ENCODE measurements at regions not wholly inside any gene's neighbourhood (a gene's known extent, or its start where the extent isn't known, plus 50 kb on each side); places are given as distances from the start of the nearest gene placed in this dataset.

GRCh38 chr3:86743233-86743632, 247.7 kb downstream of the VGLL3 start:
- peaks cover 3% of the 10 kb centered on the region for H3K9me3 Mint-ChIP-seq (ENCODE audit: insufficient read depth)
- Histone ChIP-seq H3K36me3 (replicated peaks in 1 of 2; ENCODE audit: control extremely low read depth in 1 of 2, control insufficient read depth in 1 of 2, extremely low read depth in 1 of 2, insufficient read depth in 2 of 2, low read length in 1 of 2) (no peaks in the 10 kb centered on the region), H3K9me3 (ENCODE audit: control extremely low read depth in 1 of 3, control insufficient read depth in 2 of 3, insufficient read depth in 1 of 3, low read length in 2 of 3) (no peaks in the 10 kb centered on the region), H3K9ac (ENCODE audit: low read length) (no peak overlapping the region), H3K4me1 (ENCODE audit: control insufficient read depth in 2 of 2, insufficient read depth in 2 of 2, low read length in 2 of 2) (no peaks in the 10 kb centered on the region), H4K20me1 (ENCODE audit: control insufficient read depth, insufficient read depth, low read length, poor library complexity, severe bottlenecking) (no peaks in the 10 kb centered on the region), H3K27ac (ENCODE audit: low read length in 2 of 2) (no peak overlapping the region), H2AFZ (ENCODE audit: insufficient read depth, low read depth, low read length, poor library complexity, severe bottlenecking) (no peak overlapping the region), H3K4me3 (ENCODE audit: control extremely low read depth in 1 of 5, extremely low read depth in 1 of 5, insufficient read depth in 1 of 5, low read depth in 2 of 5, low read length in 4 of 5) (no peak overlapping the region), H3K79me2 (ENCODE audit: control insufficient read depth, insufficient read depth, low read length) (no peaks in the 10 kb centered on the region), H3K4me2 (replicated peaks; ENCODE audit: low read depth, low read length, poor library complexity, severe bottlenecking) (no peak overlapping the region), H3K27me3 (replicated peaks in 1 of 4; ENCODE audit: control extremely low read depth in 1 of 4, control insufficient read depth in 3 of 4, insufficient read depth in 4 of 4, low read length in 3 of 4) (no peaks in the 10 kb centered on the region)
- no CpG with 5 or more reads among the region's 1 CpG for WGBS (ENCODE audit: insufficient coverage)
- CTCF ChIA-PET = no interaction called here
- intact Hi-C loops (cut with micrococcal nuclease) = no loop called here
- POLR2A ChIA-PET = no interaction called here
- no peaks in the 10 kb centered on the region for H3K4me1 Mint-ChIP-seq
- no peak for DNase-seq
- TF ChIP-seq EZH2 (IDR thresholded peaks at IDR 0.05; ENCODE audit: borderline replicate concordance, insufficient read depth, low read depth, low read length, poor library complexity, severe bottlenecking) (no peak), CTCF (IDR thresholded peaks at IDR 0.05) (no peak)
- no peaks in the 10 kb centered on the region for H3K27me3 Mint-ChIP-seq
- ATAC-seq (ENCODE audit: low read depth) = no peak
- H3K27ac Mint-ChIP-seq = no peak overlapping the region
- H3K4me3 Mint-ChIP-seq = no peak overlapping the region

- H3K79me2 ChIP-seq (ENCODE audit: control insufficient read depth, insufficient read depth, low read length) = no peaks in the 10 kb centered on the region
- H3K4me2 ChIP-seq (replicated peaks; ENCODE audit: low read depth, low read length, poor library complexity, severe bottlenecking) = no peak overlapping the region
- ChIA-PET POLR2A (no interaction called here), CTCF (no interaction called here)
- no CpG with 5 or more reads among the region's 3 CpGs for WGBS (ENCODE audit: insufficient coverage)
- peaks cover 3% of the 10 kb centered on the region for H3K9me3 Mint-ChIP-seq (ENCODE audit: insufficient read depth)
- no peak overlapping the region for H3K4me3 Mint-ChIP-seq
- intact Hi-C loops (cut with micrococcal nuclease) = no loop called here
- H3K9me3 ChIP-seq (ENCODE audit: control extremely low read depth in 1 of 3, control insufficient read depth in 2 of 3, insufficient read depth in 1 of 3, low read length in 2 of 3) = no peaks in the 10 kb centered on the region
- no peaks in the 10 kb centered on the region for H3K27me3 Mint-ChIP-seq
- H3K4me1 Mint-ChIP-seq = no peaks in the 10 kb centered on the region
- H3K27ac ChIP-seq (ENCODE audit: low read length in 2 of 2) = no peak overlapping the region
- no peak overlapping the region for H3K4me3 ChIP-seq (ENCODE audit: control extremely low read depth in 1 of 5, extremely low read depth in 1 of 5, insufficient read depth in 1 of 5, low read depth in 2 of 5, low read length in 4 of 5)
- no peaks in the 10 kb centered on the region for H3K27me3 ChIP-seq (replicated peaks in 1 of 4; ENCODE audit: control extremely low read depth in 1 of 4, control insufficient read depth in 3 of 4, insufficient read depth in 4 of 4, low read length in 3 of 4)
- no peak overlapping the region for H3K9ac ChIP-seq (ENCODE audit: low read length)
- H3K27ac Mint-ChIP-seq = no peak overlapping the region
- H3K4me1 ChIP-seq (ENCODE audit: control insufficient read depth in 2 of 2, insufficient read depth in 2 of 2, low read length in 2 of 2) = no peaks in the 10 kb centered on the region
- ATAC-seq (ENCODE audit: low read depth) (no peak), DNase-seq (no peak)
- H2AFZ ChIP-seq (ENCODE audit: insufficient read depth, low read depth, low read length, poor library complexity, severe bottlenecking) = no peak overlapping the region
- no peaks in the 10 kb centered on the region for H3K36me3 ChIP-seq (replicated peaks in 1 of 2; ENCODE audit: control extremely low read depth in 1 of 2, control insufficient read depth in 1 of 2, extremely low read depth in 1 of 2, insufficient read depth in 2 of 2, low read length in 1 of 2)
- TF ChIP-seq EZH2 (IDR thresholded peaks at IDR 0.05; ENCODE audit: borderline replicate concordance, insufficient read depth, low read depth, low read length, poor library complexity, severe bottlenecking) (no peak), CTCF (IDR thresholded peaks at IDR 0.05) (no peak)
- no peaks in the 10 kb centered on the region for H4K20me1 ChIP-seq (ENCODE audit: control insufficient read depth, insufficient read depth, low read length, poor library complexity, severe bottlenecking)
Measured at GRCh38 chr3:86740751-86741150, 250.2 kb downstream of the VGLL3 start.
